HUES6 (cell line): ENCODE measurements at regions not wholly inside any gene's neighbourhood (a gene's known extent, or its start where the extent isn't known, plus 50 kb on each side); places are given as distances from the start of the nearest gene placed in this dataset.

ENCODE experiments used
- H3K27ac ChIP-seq: 2 replicates; pipeline ENCODE4 v1.7.0; 2013; ENCODE audit warnings: low read depth, mild to moderate bottlenecking, low read length, inconsistent platforms
- H3K27me3 ChIP-seq: 2 replicates; pipeline ENCODE4 v1.6.1; 2013; ENCODE audit warnings: low read length; ENCODE audit not compliant: control insufficient read depth, insufficient read depth
- H3K36me3 ChIP-seq: 2 replicates; pipeline ENCODE4 v1.6.1; 2013; ENCODE audit warnings: low read length; ENCODE audit not compliant: control insufficient read depth, insufficient read depth
- H3K4me1 ChIP-seq: 2 replicates; pipeline ENCODE4 v1.6.1; 2013; ENCODE audit warnings: low read length; ENCODE audit not compliant: control insufficient read depth, insufficient read depth
- H3K4me3 ChIP-seq: 2 replicates; pipeline ENCODE4 v1.5.1; 2013; ENCODE audit warnings: low read depth, low read length
- H3K9ac ChIP-seq: one replicate; pipeline ENCODE4 v1.6.1; 2013; ENCODE audit warnings: mild to moderate bottlenecking, low read length
- H3K9me3 ChIP-seq: 2 replicates; pipeline ENCODE4 v1.6.1; 2013; ENCODE audit warnings: low read depth, low read length; ENCODE audit not compliant: control insufficient read depth, insufficient read depth

DNA sequence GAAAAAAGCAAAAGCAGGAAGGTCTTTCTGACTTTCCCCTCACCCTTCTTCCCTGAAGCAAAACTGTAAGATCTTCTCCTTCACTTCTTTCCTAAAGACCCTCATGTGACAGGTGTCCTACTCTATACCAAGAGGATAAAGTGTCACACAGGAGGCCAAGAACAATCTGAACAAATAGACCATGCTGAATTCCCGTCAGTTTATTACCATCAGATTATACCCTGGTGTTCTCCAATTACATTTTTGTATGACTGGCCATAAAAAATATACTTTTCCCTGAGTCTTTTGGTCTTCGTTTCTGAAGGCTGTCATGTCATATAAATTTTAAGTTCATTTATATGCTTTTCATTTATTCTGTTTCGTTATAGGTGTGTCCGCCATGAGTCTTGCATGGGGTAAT lies 371.4 kb upstream of the CNTN4 start:
- no peak overlapping the region for H3K4me3 ChIP-seq
- no peaks in the 10 kb centered on the region for H3K27me3 ChIP-seq
- H3K27ac ChIP-seq = no peak overlapping the region
- H3K36me3 ChIP-seq = no peaks in the 10 kb centered on the region
- no peak overlapping the region for H3K9ac ChIP-seq
- no peaks in the 10 kb centered on the region for H3K4me1 ChIP-seq
- no peaks in the 10 kb centered on the region for H3K9me3 ChIP-seq

DNA sequence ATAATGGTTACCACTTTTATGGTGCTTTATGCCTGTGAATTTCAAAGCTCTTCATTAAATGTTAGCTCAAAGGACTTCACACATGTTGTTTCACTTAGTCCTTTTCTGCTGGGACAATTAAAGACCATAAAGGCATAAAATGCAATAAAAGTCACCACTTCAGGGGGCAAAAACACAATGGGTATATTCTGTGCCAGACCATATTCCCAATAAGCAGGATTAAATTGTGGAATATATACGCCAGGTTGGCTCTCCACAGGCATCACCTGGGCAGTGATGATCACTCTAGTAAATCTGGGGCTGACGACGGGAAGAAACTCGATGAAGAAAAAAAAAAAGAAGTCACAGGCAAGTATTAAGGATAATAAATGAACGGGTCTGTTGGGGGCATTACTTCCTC lies 370.2 kb upstream of the CNTN4 start:
- H3K4me1 ChIP-seq = no peaks in the 10 kb centered on the region
- H3K9ac ChIP-seq = no peak overlapping the region
- H3K4me3 ChIP-seq = no peak overlapping the region
- H3K36me3 ChIP-seq = no peaks in the 10 kb centered on the region
- H3K9me3 ChIP-seq = no peaks in the 10 kb centered on the region
- no peak overlapping the region for H3K27ac ChIP-seq
- H3K27me3 ChIP-seq = no peaks in the 10 kb centered on the region

DNA sequence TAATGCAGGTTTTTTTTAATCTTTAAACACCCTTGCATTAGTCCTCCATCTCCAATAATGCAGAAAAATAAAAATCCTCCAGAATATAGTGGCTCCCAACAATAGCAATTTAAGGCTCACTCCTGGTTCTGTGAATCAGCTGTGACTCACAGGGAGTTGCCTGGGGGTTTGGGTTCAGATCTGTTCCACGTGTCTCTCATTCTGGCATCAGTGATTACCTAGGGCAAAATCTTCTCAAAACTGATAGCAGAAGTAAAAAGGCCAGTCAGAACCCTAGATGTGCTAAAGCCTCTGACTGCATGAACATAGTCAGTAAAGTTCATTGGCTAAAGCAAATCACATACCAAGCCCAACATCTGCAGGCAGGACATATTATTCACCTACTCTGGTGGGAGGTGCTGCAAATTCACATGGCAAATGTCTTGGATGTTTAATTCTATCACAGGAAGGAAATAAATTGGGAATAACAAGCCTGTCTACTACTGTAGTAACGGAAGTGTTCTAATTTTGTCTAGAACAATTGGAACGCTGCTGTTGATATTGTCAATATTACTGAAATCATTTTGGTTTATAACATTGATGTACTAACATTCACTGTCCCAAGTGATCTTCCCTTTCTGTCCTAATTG lies 364.1 kb upstream of the CNTN4 start:
- Histone ChIP-seq H3K9ac (no peak overlapping the region), H3K4me3 (no peak overlapping the region), H3K9me3 (no peaks in the 10 kb centered on the region; the same call in 1 of the 2 replicates), H3K4me1 (no peaks in the 10 kb centered on the region), H3K36me3 (no peaks in the 10 kb centered on the region), H3K27ac (no peak overlapping the region), H3K27me3 (no peaks in the 10 kb centered on the region)

DNA sequence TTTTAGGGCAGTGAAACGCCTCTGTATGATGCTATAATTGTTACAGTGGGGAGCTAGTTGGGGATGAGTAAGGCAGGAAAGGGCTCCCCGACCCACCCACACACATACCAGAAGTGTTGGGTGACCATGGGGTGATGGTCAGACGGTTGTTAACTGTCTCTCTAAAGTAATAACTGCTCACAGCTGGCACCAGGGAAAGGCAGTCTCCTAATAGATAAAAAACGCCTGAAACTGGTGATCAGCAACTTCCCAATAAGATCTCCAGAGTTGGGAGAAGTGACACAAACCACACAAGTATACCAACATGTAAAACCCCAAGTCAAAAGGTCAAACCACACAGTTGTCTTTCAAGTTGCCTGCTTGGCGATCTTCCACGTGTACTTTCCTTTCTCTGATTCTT lies 346.5 kb upstream of the CNTN4 start:
- Histone ChIP-seq H3K9ac (no peak overlapping the region), H3K27ac (no peak overlapping the region), H3K4me3 (no peak overlapping the region), H3K36me3 (no peaks in the 10 kb centered on the region), H3K9me3 (peaks cover 14% of the 10 kb centered on the region), H3K4me1 (no peaks in the 10 kb centered on the region), H3K27me3 (no peaks in the 10 kb centered on the region)

DNA sequence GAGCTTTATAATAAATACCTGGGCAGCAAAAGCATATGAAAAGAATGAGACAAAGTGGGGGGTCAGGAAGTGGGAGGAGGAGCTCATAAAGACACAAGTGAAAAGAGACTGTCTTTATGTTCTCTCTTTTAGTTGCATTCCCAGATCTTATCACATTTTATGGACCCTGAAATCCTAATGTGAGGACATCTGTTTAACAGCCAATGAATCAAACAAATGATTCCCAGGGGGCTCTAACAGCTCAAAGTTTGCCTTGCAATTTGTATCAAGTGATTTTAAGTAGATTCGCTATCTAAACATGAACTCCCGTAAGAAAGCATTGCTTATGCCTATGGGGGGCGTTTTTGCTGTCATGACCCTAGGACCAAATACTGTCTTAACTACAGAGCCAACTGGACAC lies 332.3 kb upstream of the CNTN4 start:
- Histone ChIP-seq H3K27ac (no peak overlapping the region), H3K9me3 (no peaks in the 10 kb centered on the region), H3K4me3 (no peak overlapping the region)

DNA sequence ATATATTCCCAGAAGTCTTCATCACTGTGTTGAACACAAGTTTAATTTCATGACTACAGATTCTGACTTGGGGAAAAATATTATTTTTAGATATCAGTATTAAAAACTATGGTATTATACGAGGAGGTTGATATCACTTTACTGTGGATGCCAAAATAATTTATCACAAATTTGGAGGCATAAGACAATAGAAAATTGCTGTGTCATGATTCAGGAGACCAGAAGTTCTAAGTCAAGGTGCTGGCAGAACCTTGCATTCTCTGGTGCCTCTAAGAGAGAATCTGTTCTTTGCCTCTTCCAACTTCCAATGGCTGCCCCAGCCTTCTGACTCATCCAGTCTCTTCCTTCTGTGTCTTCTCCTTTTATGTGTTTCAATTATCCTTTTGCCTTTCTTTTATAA lies 325.0 kb upstream of the CNTN4 start:
- Histone ChIP-seq H3K27me3 (no peaks in the 10 kb centered on the region), H3K36me3 (no peaks in the 10 kb centered on the region), H3K27ac (no peak overlapping the region), H3K9ac (no peak overlapping the region), H3K4me1 (peaks cover 6% of the 10 kb centered on the region; the same call in 1 of the 2 replicates), H3K9me3 (no peaks in the 10 kb centered on the region), H3K4me3 (no peak overlapping the region)

More for the DNA sequence above, 332.3 kb upstream of the CNTN4 start:
- Histone ChIP-seq H3K4me1 (peaks cover 9% of the 10 kb centered on the region), H3K36me3 (no peaks in the 10 kb centered on the region), H3K9ac (no peak overlapping the region), H3K27me3 (no peaks in the 10 kb centered on the region)

DNA sequence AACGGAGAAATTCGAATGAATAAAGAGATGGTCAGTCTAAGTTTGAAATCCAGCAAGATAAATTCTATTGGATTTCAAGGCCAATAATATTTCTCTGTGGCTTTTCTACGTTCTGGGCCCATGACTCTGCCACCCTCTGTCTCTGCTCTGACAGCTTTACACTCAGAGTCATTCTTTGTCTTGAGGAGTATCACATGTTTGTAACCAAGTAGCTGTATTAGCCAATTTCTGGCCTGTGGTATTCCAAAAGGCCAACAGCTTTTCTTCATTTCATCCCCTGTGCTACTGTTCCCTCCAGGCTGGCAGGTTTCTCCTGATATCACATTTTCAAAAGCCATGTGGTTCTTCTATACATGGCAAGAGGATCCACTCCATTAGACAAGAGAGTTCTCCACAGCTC lies 324.1 kb upstream of the CNTN4 start:
- Histone ChIP-seq H3K27me3 (no peaks in the 10 kb centered on the region), H3K9ac (no peak overlapping the region), H3K4me3 (no peak overlapping the region), H3K4me1 (peaks cover 10% of the 10 kb centered on the region; the same call in 1 of the 2 replicates), H3K36me3 (no peaks in the 10 kb centered on the region), H3K27ac (no peak overlapping the region), H3K9me3 (no peaks in the 10 kb centered on the region)

DNA sequence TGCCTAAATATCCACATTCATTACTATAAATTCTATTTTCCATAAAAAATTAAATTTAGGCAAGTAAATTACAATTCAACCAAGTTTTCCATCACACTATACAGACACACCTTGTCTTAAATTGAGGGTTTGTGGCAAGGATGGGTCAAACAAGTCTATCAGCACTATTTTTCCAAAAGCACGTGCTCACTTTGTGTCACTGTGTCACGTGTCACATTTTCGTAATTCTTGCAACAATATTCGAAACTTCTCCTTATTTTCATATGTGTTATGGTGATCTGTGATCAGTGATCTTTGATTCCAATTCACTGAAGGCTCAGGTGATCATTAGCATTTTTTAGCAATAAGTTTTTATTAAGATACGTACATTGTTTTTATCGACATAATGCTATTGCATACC lies 323.3 kb upstream of the CNTN4 start:
- H3K36me3 ChIP-seq = no peaks in the 10 kb centered on the region
- no peaks in the 10 kb centered on the region for H3K9me3 ChIP-seq
- no peak overlapping the region for H3K27ac ChIP-seq
- H3K4me1 ChIP-seq = peaks cover 5% of the 10 kb centered on the region; the same call in 1 of the 2 replicates
- H3K9ac ChIP-seq = no peak overlapping the region
- H3K4me3 ChIP-seq = no peak overlapping the region
- no peaks in the 10 kb centered on the region for H3K27me3 ChIP-seq

DNA sequence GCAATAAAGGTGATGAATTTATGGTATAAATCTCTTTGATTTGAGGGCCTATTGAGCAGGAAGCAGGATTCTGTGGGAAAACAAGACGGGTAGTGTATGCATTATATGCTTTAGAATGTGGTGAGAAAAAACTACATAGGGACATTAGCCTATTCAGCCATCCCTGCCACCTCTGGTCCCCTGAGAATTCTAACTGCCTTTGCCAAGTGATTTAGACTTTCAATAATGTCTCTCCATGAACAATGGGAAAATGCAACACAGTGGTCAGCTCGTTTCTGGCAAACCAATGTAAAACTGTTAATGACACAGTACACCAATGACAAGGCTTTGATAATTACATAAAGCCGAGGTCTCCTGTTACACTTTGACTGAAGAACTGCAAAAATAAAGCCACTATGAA lies 314.7 kb upstream of the CNTN4 start:
- Histone ChIP-seq H3K9me3 (no peaks in the 10 kb centered on the region), H3K4me3 (no peak overlapping the region), H3K36me3 (no peaks in the 10 kb centered on the region), H3K27me3 (no peaks in the 10 kb centered on the region), H3K27ac (no peak overlapping the region), H3K4me1 (peaks cover under 1% of the 10 kb centered on the region; the same call in 1 of the 2 replicates), H3K9ac (no peak overlapping the region)

DNA sequence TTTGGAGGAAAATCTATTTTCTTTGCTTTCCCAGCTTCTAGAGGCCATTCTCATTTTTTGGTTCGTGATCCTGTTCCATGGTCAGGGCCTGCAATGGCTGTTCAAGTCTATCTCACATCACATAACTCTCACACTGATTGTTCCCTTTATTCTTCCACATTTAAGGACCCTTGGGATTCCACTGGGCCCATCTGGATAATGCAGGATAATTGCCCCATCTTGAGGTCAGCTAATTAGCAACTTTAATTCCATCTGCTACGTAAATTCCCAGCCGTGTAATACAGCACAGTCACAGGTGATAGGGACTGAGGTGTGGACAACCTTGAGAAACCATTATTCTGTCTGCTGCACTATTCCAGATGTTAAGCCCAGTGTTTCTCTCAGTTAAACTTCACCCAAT lies 311.6 kb upstream of the CNTN4 start:
- Histone ChIP-seq H3K9me3 (no peaks in the 10 kb centered on the region), H3K36me3 (no peaks in the 10 kb centered on the region), H3K4me3 (no peak overlapping the region), H3K9ac (no peak overlapping the region), H3K27me3 (no peaks in the 10 kb centered on the region), H3K4me1 (no peaks in the 10 kb centered on the region), H3K27ac (no peak overlapping the region)

DNA sequence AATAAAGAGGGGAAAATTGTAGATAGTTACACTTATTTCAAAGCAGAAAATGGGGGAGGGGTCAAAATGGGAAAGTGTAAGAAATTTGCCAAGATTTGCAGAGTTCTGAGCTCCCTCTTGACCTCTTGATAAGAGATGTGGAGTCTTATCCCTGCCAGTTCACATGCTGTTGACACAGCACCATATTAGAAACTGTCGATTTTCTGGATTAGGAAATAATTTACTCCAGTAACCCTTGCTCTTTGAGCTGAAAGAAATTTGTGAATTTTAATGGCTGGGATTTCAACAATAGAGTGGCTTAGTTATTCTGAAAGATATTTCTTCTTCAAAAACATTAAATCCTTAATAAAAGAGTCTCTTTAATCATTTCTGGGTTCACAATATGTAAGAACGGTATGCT lies 306.2 kb upstream of the CNTN4 start:
- Histone ChIP-seq H3K9me3 (no peaks in the 10 kb centered on the region), H3K4me3 (no peak overlapping the region), H3K27me3 (no peaks in the 10 kb centered on the region), H3K27ac (no peak overlapping the region), H3K9ac (no peak overlapping the region), H3K36me3 (no peaks in the 10 kb centered on the region), H3K4me1 (no peaks in the 10 kb centered on the region)
